B cell (primary cell): ENCODE measurements at regions not wholly inside any gene's neighbourhood (a gene's known extent, or its start where the extent isn't known, plus 50 kb on each side); places are given as distances from the start of the nearest gene placed in this dataset.

ENCODE experiments used
- EZH2 ChIP-seq: IDR thresholded peaks from 2 replicates; pipeline ENCODE4 v1.6.1; 2012; ENCODE audit warnings: borderline replicate concordance, low read depth, mild to moderate bottlenecking, moderate library complexity, low read length; ENCODE audit not compliant: insufficient read depth, poor library complexity, severe bottlenecking
- TF ChIP-seq, protein P1 (sequence below): fragments of 200-600 bp; IDR thresholded peaks from one replicate; pipeline ENCODE4 v1.8.0; 2022; ENCODE audit warnings: antibody characterized with exemption, mild to moderate bottlenecking

DNA sequence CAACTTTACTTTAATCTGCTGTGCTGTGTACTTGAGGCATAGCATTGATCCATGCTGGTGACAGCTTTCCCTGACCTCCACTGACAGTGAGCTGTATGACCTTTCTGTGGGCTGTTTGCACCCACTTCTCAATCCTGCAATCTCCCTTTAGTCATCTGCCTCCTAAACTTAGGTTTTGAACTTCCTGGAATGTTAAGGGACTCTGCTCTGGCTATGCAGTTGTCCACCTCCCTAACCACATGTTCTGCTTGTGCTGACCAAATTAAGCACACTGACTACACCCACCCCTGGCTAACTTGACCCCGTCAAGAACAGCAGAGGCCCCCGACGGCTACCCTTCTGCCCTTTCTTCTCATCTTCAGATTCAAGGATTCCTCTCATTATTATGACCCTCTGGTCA lies 89.1 kb upstream of the NTM start:
- TF ChIP-seq, protein P1, sequence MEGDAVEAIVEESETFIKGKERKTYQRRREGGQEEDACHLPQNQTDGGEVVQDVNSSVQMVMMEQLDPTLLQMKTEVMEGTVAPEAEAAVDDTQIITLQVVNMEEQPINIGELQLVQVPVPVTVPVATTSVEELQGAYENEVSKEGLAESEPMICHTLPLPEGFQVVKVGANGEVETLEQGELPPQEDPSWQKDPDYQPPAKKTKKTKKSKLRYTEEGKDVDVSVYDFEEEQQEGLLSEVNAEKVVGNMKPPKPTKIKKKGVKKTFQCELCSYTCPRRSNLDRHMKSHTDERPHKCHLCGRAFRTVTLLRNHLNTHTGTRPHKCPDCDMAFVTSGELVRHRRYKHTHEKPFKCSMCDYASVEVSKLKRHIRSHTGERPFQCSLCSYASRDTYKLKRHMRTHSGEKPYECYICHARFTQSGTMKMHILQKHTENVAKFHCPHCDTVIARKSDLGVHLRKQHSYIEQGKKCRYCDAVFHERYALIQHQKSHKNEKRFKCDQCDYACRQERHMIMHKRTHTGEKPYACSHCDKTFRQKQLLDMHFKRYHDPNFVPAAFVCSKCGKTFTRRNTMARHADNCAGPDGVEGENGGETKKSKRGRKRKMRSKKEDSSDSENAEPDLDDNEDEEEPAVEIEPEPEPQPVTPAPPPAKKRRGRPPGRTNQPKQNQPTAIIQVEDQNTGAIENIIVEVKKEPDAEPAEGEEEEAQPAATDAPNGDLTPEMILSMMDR = no peak
- TF ChIP-seq EZH2 = no peak
